Body of pancreas (tissue), 4 donors: ENCODE measurements at regions not wholly inside any gene's neighbourhood (a gene's known extent, or its start where the extent isn't known, plus 50 kb on each side); places are given as distances from the start of the nearest gene placed in this dataset.
"Not testable (repeated sequence)": the region's sequence is repeated elsewhere in the genome, so short reads cannot be mapped to it uniquely, and the experiment has no call there.

Experiments used
- CTCF ChIP-seq, 7 experiments: fragments of 450-650 bp in 4 of 7; fragments of 200-600 bp in 3 of 7; sonication (generic) in 3 of 7; IDR thresholded peaks; one replicate each; pipeline ENCODE4 v1.5.1; 2016 to 2019; ENCODE audit warnings: antibody characterized with exemption in 7 of 7
- POLR2A ChIP-seq, 3 donors: fragments of 450-650 bp; IDR thresholded peaks; one replicate each; pipeline ENCODE4 v1.6.1; 2016; ENCODE audit warnings: antibody characterized with exemption in 3 of 3, mild to moderate bottlenecking in 2 of 3

GRCh38 chr21:9732605-9733004 is 788.8 kb upstream of the TPTE start:
- TF ChIP-seq CTCF, POLR2A (IDR thresholded peaks at IDR 0.05): not testable (repeated sequence)
